Natural killer cell (primary cell): ENCODE measurements at regions not wholly inside any gene's neighbourhood (a gene's known extent, or its start where the extent isn't known, plus 50 kb on each side); places are given as distances from the start of the nearest gene placed in this dataset.

ENCODE experiments used
- ATAC-seq, 3 donors: fragments of 150-1000 bp in 2 of 3; fragments of 200-7000 bp in 1 of 3; cut with Tn5 transposase; 1 replicate in 1 of 3; 2 replicates in 2 of 3; pipeline ENCODE4 v1.10.0; 2021; ENCODE audit warnings: mild to moderate bottlenecking in 2 of 3, moderate library complexity in 2 of 3
- DNase-seq, 2 donors: peaks; one replicate each; pipeline versions ENCODE4 v3.0.0 to v3.0.0-alpha.2; 2013 to 2021; ENCODE audit warnings: mixed read lengths in 1 of 2
- H3K27ac ChIP-seq: one replicate; pipeline ENCODE4 v1.5.1; 2013; ENCODE audit warnings: mild to moderate bottlenecking, low read length
- H3K27me3 ChIP-seq: one replicate; pipeline ENCODE4 v1.6.1; 2013; ENCODE audit warnings: low read length; ENCODE audit not compliant: control insufficient read depth, insufficient read depth
- H3K36me3 ChIP-seq: one replicate; pipeline ENCODE4 v1.6.1; 2013; ENCODE audit warnings: low read length; ENCODE audit not compliant: control insufficient read depth, insufficient read depth
- H3K4me1 ChIP-seq: one replicate; pipeline ENCODE4 v1.6.1; 2013; ENCODE audit warnings: low read length; ENCODE audit not compliant: control insufficient read depth, insufficient read depth
- H3K4me3 ChIP-seq: one replicate; pipeline ENCODE4 v1.5.1; 2013; ENCODE audit warnings: low read length
- H3K9me3 ChIP-seq: one replicate; pipeline ENCODE4 v1.6.1; 2013; ENCODE audit warnings: low read length; ENCODE audit not compliant: control insufficient read depth, insufficient read depth
- H3K27ac Mint-ChIP-seq, 2 donors: one replicate each; pipeline ENCODE4 v1.8.0; 2022; ENCODE audit warnings: mild to moderate bottlenecking in 2 of 2, mixed read lengths in 2 of 2, moderate library complexity in 1 of 2
- H3K27me3 Mint-ChIP-seq, 2 donors: one replicate each; pipeline ENCODE4 v1.8.0; 2022; ENCODE audit warnings: low read depth in 2 of 2, mixed read lengths in 2 of 2
- H3K36me3 Mint-ChIP-seq: one replicate; pipeline ENCODE4 v1.8.0; 2022; ENCODE audit warnings: mixed read lengths
- H3K4me1 Mint-ChIP-seq, 2 donors: one replicate each; pipeline ENCODE4 v1.8.0; 2022; ENCODE audit warnings: mixed read lengths in 2 of 2
- H3K4me3 Mint-ChIP-seq: one replicate; pipeline ENCODE4 v1.8.0; 2022; ENCODE audit warnings: mild to moderate bottlenecking, moderate library complexity, mixed read lengths
- H3K9me3 Mint-ChIP-seq, 2 donors: one replicate each; pipeline ENCODE4 v1.8.0; 2022; ENCODE audit warnings: mixed read lengths in 2 of 2
- WGBS: methylation state at CpG from one replicate; pipeline ENCODE4 v1.1.7; 2013; ENCODE audit warnings: missing lambda C conversion rate; ENCODE audit not compliant: insufficient coverage; 5-methylcytosine and 5-hydroxymethylcytosine counted together
- intact Hi-C: fragments of 100-400 bp; cut with micrococcal nuclease; formaldehyde crosslinking; loops from one replicate; pipeline ENCODE4 v1.14.2; 2022
- TF ChIP-seq, protein P1 (sequence below): fragments of 200-600 bp; IDR thresholded peaks from one replicate; pipeline ENCODE4 v1.8.0; 2022; ENCODE audit warnings: antibody characterized with exemption

- Mint-ChIP-seq H3K36me3 (no peaks in the 10 kb centered on the region), H3K9me3 (no peaks in the 10 kb centered on the region), H3K27ac (no peak overlapping the region), H3K4me1 (no peaks in the 10 kb centered on the region), H3K4me3 (no peak overlapping the region), H3K27me3 (peaks cover 2 to 7% of the 10 kb centered on the region in 2 donors)
- no peak overlapping the region for H3K27ac ChIP-seq
- WGBS = 86% methylated on average over 10 of the region's 10 CpGs
- no peaks in the 10 kb centered on the region for H3K27me3 ChIP-seq
- intact Hi-C loops = no loop called here
- DNase-seq (no peak), ATAC-seq (no peak)
- no peaks in the 10 kb centered on the region for H3K9me3 ChIP-seq
- no peak overlapping the region for H3K4me3 ChIP-seq
- no peaks in the 10 kb centered on the region for H3K36me3 ChIP-seq
- TF ChIP-seq, protein P1, sequence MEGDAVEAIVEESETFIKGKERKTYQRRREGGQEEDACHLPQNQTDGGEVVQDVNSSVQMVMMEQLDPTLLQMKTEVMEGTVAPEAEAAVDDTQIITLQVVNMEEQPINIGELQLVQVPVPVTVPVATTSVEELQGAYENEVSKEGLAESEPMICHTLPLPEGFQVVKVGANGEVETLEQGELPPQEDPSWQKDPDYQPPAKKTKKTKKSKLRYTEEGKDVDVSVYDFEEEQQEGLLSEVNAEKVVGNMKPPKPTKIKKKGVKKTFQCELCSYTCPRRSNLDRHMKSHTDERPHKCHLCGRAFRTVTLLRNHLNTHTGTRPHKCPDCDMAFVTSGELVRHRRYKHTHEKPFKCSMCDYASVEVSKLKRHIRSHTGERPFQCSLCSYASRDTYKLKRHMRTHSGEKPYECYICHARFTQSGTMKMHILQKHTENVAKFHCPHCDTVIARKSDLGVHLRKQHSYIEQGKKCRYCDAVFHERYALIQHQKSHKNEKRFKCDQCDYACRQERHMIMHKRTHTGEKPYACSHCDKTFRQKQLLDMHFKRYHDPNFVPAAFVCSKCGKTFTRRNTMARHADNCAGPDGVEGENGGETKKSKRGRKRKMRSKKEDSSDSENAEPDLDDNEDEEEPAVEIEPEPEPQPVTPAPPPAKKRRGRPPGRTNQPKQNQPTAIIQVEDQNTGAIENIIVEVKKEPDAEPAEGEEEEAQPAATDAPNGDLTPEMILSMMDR = no peak
- no peaks in the 10 kb centered on the region for H3K4me1 ChIP-seq
Measured at GRCh38 chr2:41707790-41708451, 339.9 kb upstream of the PKDCC start.

DNA sequence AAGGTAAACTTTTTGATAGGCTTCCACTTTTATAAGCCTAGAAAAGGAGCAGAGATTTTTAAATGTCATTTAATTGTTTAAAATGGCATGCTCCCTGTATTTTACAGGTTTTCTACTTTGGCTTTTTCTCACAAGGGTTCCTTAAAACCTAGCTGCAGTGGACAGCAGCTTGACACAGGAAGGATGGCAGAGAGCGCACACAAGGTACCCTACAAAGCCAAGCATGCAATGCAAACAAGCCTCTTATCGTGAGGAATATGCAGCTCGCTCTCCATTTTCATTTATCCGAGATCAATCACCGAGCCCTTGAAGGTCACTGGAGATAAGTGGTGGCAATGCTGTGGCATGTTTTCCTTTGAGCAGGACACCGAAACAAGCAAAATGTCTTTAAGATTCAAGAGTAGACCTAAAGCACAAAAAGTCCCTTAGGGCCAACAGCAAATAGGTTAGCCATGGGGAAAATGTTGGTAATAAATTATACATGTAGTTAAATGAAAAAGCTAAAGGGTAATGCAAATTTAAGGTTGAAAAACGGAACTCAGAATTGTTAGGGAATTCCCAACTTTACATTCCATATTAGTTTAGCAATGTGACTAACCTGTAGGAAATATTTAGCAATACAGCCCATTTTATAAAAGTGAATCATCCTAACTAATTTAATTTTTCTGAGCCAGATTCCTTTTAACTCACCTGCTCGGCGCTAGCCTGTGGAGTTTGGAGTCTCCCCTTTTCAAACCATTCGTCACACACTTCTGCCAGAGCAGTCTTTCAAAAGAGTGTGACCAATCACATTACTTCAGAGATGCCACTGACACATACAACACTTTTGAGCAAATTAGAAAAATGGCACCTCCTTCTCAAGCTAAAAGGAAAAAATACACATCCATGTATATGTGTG lies 337.9 kb upstream of the PKDCC start:
- no peaks in the 10 kb centered on the region for H3K4me1 ChIP-seq
- Mint-ChIP-seq H3K36me3 (no peaks in the 10 kb centered on the region), H3K27ac (no peak overlapping the region), H3K27me3 (peaks cover 2 to 7% of the 10 kb centered on the region in 2 donors), H3K4me1 (no peaks in the 10 kb centered on the region), H3K4me3 (no peak overlapping the region), H3K9me3 (no peaks in the 10 kb centered on the region)
- H3K4me3 ChIP-seq = no peak overlapping the region
- no peaks in the 10 kb centered on the region for H3K9me3 ChIP-seq
- intact Hi-C loops = no loop called here
- H3K27ac ChIP-seq = no peak overlapping the region
- TF ChIP-seq, protein P1 = no peak
- WGBS = 87% methylated on average over 9 of the region's 10 CpGs
- DNase-seq (no peak), ATAC-seq (no peak)
- H3K36me3 ChIP-seq = no peaks in the 10 kb centered on the region
- H3K27me3 ChIP-seq = no peaks in the 10 kb centered on the region

GRCh38 chr2:41710944-41711343 lies 336.9 kb upstream of the PKDCC start:
- intact Hi-C loops = no loop called here
- no peak overlapping the region for H3K27ac Mint-ChIP-seq
- ATAC-seq (no peak), DNase-seq (no peak)
- 82% methylated on average over 2 of the region's 3 CpGs for WGBS
- Histone ChIP-seq H3K27ac (no peak overlapping the region), H3K4me3 (no peak overlapping the region), H3K4me1 (peaks cover 4% of the 10 kb centered on the region), H3K9me3 (no peaks in the 10 kb centered on the region), H3K27me3 (no peaks in the 10 kb centered on the region), H3K36me3 (no peaks in the 10 kb centered on the region)
- no peaks in the 10 kb centered on the region for H3K36me3 Mint-ChIP-seq
- TF ChIP-seq, protein P1 = no peak
- no peaks in the 10 kb centered on the region for H3K9me3 Mint-ChIP-seq
- peaks cover 2 to 7% of the 10 kb centered on the region in 2 donors for H3K27me3 Mint-ChIP-seq
- H3K4me1 Mint-ChIP-seq = peaks cover 6% of the 10 kb centered on the region in 2 donors
- H3K4me3 Mint-ChIP-seq = no peak overlapping the region
